22Rv1 (cell line): ENCODE measurements at regions not wholly inside any gene's neighbourhood (a gene's known extent, or its start where the extent isn't known, plus 50 kb on each side); places are given as distances from the start of the nearest gene placed in this dataset.

Experiments
- ZFX ChIP-seq: fragments of 450-650 bp; IDR thresholded peaks from 2 replicates; pipeline ENCODE4 v1.6.1; 2017; ENCODE audit warnings: antibody characterized with exemption, borderline replicate concordance
- TF ChIP-seq, protein P1 (sequence below): fragments of 450-650 bp; IDR thresholded peaks from 2 replicates; pipeline ENCODE4 v1.5.1; 2017; ENCODE audit warnings: mild to moderate bottlenecking

DNA sequence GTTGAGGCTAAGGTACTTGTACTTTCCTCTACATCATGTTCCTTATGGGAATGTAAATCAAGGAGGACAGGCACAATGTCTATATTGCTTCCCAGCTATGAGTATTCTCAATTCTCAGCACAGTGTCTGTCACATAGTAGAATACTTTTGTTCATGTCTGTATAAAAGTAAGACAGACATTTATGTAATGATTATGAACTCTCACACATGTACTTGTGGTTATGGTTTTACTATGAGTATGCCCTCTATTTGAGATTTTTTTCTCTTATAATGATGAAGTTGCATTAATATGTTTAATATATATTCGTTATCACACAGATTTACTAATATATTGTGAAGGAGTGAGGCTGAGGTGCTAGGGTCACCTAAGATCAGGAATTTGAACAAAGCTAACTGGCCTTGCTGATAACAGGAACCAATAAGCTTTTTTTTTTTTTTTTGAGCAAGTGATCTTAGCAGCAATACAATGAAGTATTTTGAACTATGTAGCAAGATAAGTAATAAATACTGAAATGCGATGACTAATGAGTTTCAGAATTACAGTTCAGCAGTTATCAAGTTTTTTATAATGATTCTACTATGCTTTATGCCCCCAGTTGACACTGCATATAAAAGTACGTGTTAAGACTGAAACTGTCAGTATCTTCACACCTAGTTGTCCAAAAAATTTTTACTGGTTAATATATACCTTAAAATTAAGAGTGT lies 623.1 kb downstream of the HTR1B start:
- TF ChIP-seq, protein P1, sequence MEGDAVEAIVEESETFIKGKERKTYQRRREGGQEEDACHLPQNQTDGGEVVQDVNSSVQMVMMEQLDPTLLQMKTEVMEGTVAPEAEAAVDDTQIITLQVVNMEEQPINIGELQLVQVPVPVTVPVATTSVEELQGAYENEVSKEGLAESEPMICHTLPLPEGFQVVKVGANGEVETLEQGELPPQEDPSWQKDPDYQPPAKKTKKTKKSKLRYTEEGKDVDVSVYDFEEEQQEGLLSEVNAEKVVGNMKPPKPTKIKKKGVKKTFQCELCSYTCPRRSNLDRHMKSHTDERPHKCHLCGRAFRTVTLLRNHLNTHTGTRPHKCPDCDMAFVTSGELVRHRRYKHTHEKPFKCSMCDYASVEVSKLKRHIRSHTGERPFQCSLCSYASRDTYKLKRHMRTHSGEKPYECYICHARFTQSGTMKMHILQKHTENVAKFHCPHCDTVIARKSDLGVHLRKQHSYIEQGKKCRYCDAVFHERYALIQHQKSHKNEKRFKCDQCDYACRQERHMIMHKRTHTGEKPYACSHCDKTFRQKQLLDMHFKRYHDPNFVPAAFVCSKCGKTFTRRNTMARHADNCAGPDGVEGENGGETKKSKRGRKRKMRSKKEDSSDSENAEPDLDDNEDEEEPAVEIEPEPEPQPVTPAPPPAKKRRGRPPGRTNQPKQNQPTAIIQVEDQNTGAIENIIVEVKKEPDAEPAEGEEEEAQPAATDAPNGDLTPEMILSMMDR, result no peak
- no peak for TF ChIP-seq ZFX
